DMS114 treated with DMSO at 0.1 percent for 48 hours (cell line): ENCODE measurements at regions not wholly inside any gene's neighbourhood (a gene's known extent, or its start where the extent isn't known, plus 50 kb on each side); places are given as distances from the start of the nearest gene placed in this dataset.

Source experiments
- DNase-seq: peaks from one replicate; lab custom pipeline; 2025; ENCODE audit not compliant: unreplicated experiment; lab: John Stamatoyannopoulos, UW

DNA sequence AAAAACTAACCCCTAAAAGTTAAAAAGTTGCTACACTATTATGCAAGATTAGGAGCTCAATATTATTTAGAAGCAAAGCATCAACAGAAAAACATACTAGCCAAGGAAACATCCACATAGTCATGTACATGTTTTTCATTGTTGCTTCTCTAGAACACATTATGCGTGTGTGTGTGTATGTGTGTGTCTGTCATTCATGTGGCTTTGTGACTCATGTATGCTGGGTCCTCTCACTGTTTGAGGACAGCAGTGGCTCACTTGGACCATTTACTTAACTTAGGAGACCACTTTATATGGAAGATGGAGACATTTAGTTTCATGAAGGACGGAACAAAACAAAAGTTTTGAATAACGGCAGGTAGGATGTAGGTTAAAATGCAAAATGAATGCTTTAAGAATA lies 219.4 kb upstream of the THBS1 start:
- no peak for DNase-seq

DNA sequence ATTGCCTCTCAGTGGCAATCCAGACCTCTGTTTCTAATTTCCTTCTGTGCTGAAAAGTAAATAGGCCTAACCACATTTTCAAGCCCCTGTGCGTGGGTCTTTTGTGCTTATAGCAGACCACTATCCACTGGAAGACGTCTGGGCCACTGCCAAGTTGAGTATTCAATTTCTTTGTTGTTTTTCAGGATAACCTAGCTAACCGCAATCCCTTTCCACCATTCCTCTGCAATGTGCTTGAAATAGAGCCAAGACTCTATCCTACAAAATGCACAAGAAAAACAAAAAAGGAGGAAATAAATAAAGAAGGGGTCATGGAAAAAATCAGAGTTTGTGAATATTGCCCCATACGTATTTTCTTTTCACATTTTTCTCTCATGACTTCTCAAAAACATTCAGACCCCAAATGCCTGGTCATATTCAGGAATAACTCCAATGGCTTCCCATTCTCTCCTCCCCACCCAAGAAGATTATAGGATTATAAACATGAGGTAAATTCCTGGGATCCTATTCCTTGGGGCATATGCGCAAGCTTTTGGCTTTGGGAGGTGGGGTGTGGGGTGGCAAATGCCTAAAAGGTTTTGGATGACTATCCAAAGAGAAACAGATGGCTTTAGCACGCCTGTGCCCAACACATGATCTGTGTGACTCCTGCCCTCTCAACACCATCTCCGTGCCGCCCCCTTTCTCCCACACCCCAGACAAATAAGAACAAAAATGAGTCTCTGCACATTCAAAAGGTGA lies 217.9 kb upstream of the THBS1 start:
- no peak for DNase-seq

DNA sequence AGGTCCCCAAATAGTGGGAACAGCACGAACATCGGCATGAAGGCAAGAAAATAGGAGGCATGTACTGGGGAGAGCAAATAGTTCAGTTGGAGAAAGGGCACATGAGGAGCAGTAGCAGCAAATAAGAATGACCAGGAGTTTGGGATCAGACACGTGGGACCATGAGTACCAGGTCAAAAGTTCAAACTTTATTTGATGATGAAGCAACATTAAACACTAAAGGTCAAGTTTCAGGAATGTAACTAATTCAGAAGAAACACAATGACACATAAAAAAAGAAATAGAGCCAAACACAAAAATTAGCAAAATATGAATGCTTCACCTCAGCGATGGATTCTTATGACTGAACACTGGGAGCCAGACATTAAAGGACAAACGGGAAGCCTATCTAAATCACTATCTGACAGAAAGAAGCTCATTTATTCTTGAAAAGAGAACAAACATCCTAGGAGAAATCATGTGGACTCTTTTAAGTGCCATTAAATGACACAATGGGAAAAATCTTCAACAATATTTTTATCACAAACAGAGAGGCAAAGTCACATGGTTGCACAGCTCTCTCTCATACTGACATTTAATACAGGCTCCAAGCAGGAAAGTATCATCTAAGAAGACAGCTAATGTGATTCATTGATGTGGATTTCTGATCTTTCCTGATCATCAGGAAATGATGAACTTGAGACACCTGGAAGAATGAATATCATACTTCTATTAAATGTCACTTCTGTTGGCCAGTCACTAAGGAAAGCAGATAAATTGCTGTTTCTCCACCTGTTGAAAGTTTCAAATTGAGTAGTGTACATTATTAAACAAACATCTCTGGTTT lies 216.9 kb upstream of the THBS1 start:
- DNase-seq, result no peak

DNA sequence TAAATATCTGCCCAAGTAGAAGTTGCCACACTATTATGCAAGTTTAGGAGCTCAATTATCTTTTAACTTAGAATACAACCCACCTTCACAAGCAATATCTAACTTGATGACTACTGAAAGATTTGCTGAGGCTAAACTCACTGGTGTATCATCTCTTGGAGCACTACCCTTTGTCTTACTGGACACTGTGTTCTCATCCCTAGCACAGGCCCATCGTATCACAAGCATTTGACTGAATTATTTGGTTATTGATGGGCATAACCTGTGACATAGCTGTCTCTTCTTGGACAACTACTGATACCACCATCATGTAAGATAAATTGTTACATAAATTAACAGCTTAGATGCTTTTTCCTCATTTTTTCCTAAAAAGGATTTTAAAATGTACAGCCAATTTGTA lies 216.2 kb upstream of the THBS1 start:
- DNase-seq, result no peak

DNA sequence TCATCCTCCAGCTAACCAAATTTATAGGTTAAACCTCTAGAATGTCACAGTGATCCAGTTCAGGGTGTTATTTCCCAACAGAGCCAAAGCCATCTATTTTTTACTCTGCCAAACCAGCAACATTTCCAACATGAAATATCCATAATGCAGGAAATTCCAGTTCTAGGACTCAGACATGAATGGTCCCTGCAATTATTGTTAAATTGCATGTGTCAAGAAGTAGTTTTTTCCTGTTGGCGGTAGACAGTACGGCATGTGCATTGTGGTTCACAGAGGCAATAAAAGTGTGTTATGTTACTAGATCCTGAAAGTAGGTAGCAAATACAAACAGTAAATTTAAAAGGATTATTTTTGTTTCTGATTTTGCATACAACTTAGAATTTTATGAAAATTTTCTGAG lies 215.7 kb upstream of the THBS1 start:
- no peak for DNase-seq

DNA sequence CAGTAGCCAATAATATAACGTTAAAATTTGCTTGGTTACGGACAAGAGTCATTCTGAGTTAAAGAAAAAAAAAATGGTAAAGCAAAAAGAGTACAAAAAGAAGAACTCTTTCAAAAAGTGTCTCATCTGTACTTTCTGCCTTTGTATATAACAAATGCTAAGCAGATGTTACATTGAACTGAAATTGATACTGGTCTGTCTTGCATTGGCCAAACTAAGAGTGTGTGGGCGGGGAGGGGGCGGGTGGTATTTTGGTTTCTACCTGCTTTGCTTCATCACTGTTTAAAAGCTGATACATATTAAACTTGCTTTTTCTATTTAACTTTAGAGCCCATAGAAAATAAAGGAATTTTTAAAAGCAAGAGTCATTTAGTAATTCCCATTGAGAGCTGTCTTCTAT lies 215.0 kb upstream of the THBS1 start:
- no peak for DNase-seq

DNA sequence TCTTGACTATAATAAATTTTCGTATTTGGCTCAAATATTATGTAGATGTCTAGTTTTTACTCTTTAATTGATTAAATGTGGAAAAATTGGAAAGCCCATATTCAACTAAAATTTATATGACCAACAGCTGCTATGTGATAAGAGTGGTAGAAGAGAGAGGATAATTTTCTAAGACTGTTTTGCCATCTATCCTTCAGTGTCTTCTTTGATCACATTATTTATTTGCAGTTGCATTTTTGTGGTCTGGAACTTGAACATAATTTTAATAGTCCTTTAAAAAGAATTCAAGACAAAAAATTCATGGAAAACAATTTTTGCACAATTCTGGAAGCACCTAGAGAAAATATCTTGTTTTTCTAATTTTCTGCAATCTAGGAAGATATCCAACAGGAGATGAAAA lies 213.3 kb upstream of the THBS1 start:
- DNase-seq, result no peak

DNA sequence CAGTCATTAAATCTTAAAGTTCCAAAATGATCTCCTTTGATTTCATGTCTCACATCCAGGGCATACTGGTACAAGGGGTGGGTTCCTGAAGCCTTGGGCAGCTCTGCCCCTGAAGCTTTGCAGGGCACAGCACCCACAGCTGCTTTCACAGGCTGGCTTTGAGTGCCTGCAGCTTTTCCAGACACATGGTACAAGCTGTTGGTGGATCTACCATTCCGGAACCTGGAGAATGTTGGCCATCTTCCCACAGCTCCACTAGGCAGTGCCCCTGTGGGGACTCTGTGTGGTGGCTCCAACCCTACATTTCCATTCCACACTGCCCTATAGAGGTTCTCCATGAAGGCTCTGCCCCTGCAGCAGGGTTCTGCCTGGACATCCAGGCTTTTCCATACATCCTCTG lies 211.1 kb upstream of the THBS1 start:
- DNase-seq, result no peak

DNA sequence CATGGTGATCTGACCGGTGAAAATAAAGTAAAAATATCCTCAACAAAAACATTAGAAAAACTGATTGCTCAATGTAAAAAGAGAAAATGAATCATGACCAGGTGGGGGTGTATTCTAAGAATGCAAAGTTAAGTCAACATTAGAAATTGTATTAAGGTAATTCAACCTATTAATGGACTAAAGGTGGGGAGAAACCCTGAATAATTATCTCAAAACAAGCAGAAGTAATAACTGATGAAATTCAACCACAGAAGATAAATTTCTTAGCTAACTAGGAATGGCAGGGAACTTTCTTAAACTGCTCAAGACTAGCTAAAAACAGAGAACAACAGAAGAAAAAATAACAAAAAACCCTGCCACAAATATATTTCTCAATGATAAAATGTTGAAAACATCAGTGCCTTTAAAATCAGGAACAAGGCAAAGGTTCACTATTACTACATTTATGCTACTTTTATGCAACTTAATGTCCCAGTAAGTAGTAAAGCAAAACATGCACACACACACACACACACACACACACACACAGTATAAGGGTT lies 204.4 kb upstream of the THBS1 start:
- DNase-seq, result no peak

DNA sequence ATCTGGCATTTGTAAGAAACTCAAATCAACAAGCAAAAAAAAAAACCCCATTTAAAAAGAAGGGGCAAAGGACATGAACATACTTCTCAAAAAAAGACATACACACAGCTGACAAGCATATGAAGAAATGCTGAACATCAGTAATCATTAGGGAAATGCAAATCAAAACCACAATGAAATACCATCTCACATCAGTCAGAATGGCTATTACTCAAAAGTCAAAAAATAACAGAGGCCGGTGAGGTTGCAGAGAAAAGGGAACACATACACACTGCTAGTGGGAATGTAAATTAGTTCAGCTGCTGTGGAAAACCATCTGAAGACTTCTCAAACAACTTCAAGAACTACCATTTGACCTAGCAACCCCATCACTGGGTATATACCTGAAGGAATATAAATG lies 199.4 kb upstream of the THBS1 start:
- DNase-seq, result no peak

DNA sequence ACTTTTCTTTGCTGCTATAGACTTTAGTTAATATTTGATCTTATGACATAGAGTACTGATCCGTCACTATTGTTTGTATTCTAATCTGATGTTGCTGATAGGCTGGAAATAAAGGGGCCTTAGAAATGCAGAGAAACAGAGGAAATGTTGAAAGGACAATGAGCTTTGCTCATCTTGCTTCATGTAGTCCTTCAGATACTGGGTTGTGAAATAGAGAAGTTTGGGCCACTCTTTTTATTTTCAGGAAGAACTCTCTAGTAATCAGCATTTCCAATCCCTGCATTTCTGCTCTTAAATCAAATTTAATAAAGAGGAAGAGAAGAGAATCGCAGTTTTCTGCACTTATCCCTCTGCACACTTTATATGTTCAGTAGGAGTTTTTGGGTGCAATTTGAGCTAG lies 192.8 kb upstream of the THBS1 start:
- no peak for DNase-seq

DNA sequence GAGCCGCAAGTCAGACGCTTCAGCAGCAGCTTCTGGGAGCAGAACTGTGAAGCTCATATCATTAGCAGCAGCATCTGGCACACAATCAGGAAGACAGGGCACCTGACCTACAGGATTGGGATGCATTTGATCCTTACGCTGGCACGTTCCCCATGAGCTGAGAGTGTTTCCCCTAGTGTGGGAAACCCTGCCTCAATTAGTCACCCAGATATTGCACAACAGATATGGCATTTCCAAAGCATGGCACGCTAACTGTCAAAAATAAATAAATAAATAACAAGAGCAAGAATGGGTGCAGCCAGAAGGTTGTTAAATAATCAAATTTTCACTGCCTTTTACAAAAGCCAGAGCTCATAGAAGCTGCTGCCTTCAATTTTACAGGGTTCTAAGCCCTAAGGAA lies 189.6 kb upstream of the THBS1 start:
- DNase-seq, result no peak

DNA sequence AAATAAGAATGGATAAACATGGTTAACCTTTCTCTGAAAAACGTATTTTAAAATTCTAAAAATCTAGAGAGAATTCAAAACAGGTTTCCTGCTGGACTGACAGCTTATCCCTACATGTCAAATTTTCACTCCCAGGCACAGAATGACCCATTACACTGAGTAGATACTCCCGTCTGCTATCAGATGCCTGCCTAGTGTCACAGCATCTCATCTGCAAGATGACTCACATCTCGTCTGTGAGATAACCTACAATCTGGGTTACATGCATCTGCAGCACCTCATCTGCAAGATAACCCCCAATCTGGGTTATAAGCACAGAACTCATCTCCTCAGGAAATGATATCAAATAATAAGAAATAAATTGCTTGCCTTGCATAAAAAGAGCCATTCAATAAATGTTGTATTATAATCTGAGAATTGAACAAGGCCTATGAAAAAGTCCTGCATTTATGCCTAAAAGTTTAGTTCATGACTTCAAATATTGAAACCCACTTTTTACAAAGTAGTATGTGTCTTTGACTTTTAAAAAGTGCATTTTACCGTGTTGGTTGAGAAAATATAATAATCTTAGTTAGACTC lies 188.3 kb upstream of the THBS1 start:
- no peak for DNase-seq

DNA sequence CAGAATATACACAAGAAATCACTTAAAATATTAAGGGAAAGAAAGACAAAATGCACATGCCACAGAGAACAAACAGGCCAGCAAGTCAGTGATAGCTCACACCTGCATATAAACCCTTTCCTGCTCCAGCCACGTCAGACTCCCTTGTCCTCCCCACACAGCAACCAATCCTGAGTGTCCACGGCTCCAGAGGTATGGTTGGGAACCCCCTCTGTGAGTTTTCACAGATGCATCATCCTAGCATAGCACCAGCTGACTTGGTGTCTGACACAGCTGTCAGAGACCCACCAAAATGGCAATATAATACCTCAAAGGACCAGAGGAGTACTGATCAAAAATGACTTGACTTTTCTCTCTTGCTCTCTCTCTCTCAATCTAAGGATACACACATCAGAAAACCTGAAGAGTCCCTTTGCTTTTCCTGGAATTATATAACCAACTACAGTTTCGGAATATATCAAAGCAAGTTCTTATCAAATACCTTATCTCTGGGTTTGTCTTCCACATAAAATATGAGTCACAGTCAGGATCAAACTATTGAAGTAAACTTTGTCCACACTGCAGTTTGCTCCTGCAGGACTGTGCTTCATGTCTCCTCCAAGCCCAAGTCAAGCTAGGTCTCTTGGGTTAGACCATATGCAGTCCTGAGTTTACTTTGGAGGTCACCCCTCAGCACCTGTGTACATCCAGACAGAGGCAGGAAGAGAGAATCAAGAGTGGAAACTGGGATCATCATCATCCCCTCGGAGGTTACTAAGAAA lies 187.1 kb upstream of the THBS1 start:
- no peak for DNase-seq

DNA sequence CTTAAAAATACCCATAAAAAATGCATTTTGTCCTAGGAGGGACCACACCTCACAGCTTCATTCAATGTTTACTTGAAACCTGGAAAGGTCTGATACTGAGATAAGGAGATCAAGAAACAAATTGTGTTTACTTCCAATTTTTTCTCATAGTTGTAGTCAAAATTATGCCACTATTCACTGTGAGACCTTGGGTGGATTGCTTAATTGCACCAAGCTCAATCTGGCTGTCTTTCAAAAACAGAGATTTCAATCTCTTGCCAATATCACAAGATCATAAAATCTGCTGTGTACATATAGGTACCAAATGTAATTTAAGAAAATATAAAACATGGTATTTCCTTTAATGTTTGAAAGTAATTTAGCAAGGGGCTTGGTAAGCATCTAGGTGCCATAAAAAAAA lies 186.4 kb upstream of the THBS1 start:
- no peak for DNase-seq

DNA sequence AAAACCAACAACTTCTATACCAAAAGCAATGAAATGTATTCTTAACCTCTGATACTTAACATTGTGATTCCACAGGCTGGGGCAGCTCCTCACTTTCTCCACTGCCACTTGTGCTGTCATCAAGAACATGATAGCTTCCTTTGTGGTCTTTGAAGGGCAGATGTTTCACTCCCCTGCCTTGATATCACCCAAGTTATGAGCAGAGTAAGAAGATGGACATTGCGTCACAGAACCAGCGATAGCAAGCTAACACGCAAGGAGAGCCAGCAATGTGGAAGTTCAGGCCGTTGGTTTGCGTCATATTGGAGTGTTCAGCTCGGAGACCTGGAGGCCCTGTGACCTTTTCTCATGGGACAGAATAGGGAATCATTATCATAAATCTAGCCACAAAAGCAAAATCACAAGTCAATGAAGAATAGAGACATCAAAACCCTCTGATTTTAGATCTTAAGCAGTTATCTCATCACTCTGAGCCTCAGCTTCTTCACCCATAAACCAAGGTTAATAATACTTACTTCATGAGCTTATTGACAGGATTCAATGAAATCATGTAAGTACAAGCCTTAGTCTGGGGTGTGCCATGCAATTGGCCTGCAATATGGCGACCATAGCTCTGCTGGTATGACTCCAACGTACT lies 183.8 kb upstream of the THBS1 start:
- no peak for DNase-seq

DNA sequence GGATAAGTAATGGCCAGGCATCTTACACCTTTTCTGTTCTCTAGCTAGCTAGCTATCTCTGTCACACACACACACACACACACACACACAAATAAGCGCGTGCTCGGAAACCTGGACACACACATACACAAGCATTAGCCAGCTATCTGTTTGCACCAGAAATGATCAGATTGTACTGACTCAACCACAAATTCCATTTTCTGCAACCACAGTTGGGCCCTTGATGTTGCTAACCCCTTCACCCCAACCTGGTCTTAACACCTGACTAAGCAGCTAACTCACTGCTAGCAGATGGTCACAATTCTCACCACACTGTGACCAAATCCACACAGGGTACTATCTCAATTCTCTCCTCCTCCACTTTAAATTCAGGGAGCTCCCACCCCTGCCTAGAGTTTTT lies 183.0 kb upstream of the THBS1 start:
- no peak for DNase-seq

DNA sequence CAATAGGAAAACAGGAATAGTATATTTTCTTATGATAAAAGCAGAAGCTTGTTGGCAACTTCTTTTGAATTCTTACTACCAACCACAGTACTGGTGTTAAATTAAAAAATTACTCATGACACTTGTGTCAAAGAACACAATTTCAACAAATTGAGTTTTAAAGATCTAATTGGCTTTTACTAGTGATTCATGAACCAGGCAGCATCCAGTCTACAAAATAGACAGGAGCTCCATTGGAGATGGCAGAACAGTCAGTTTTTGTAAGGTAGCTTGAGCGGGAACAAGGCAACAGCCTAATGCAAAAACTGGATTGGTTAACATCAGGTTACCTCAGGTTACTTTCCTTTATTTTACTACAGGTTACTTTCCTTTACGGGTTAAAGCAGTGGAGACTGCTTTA lies 181.3 kb upstream of the THBS1 start:
- DNase-seq, result no peak

DNA sequence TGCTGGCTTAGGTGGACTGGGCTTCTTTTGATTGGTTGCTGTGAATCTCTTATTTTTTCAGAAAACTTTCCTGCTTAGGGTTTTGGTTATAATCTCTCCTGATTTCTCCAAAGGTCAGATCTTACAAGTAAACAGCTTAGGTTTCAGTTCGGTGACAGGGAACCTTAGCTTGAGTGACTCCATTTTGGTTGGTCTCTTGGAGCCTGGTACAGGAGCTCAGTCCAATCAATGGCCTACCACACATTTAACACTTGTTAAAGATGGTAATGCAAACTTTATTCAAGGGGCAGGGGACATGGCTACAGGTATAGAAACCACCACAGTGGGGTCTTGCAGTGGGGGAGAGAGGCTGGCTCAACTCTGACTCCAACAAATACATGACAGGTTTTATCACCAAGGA lies 180.9 kb upstream of the THBS1 start:
- no peak for DNase-seq

DNA sequence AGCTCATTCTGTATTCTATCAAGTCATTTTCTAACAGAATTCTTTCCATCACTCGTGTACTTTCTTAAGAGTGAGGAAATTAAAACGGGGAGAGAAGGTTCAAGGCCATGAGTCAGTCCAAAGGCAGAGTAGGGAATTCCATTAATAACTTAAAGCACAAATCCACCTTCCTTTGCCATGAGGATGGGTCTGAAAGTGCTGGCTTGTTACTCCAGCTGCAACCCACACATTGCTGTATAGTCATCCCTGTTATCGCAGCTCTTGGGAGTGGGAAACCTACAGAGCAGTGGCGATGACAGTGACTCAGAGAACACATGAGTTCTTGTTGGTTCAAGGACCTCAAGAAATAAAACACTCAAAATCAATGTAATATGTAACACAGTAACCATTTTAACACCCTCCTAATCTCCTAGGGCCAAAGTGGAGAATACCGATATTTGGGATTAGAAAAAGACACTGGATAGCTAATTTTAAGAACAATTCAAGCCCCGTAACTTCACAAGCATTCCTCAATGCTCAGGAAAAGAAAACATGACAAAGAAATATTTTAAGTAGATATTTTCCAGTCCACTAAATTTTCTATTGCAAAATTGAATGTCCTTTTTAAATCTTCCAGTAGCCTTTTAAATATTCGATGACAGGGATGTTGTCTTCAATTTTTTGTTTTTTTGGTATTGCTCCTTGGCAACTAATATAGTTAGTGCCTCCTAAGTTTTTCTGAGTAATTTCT lies 179.9 kb upstream of the THBS1 start:
- no peak for DNase-seq
